ENCODE measurements at regions not wholly inside any gene's neighbourhood (a gene's known extent, or its start where the extent isn't known, plus 50 kb on each side); places are given as distances from the start of the nearest gene placed in this dataset.

GRCh38 chr10:118467200-118467599, 125.1 kb upstream of the FAM204A start:
- no peak for DNase-seq
- H3K27me3 ChIP-seq (ENCODE audit: control insufficient read depth in 3 of 3, insufficient read depth in 3 of 3, low read length in 3 of 3): peaks cover 0 to 30% (median 11%) of the 10 kb centered on the region in 3 donors
- 9 to 50% (median 28%) methylated on average over 6 of the region's 6 CpGs for WGBS, 3 donors
- no peaks in the 10 kb centered on the region for H3K9me3 ChIP-seq (ENCODE audit: control insufficient read depth in 2 of 2, insufficient read depth in 1 of 2, low read depth in 1 of 2, low read length in 1 of 2)
- H3K4me1 ChIP-seq (ENCODE audit: control insufficient read depth in 3 of 3, insufficient read depth in 2 of 3, low read depth in 1 of 3, low read length in 2 of 3): no peaks in the 10 kb centered on the region
- FAIRE-seq: no peak
- H3K36me3 ChIP-seq (ENCODE audit: control insufficient read depth in 3 of 3, insufficient read depth in 2 of 3, low read depth in 1 of 3, low read length in 3 of 3): no peaks in the 10 kb centered on the region
- no peak overlapping the region for H3K27ac ChIP-seq (ENCODE audit: low read depth in 1 of 3, low read length in 2 of 3)
- no peak overlapping the region for H3K4me3 ChIP-seq (ENCODE audit: low read depth in 1 of 3, low read length in 3 of 3)

GRCh38 chr10:118465300-118465874, 123.3 kb upstream of the FAM204A start:
- FAIRE-seq: no peak
- no peak overlapping the region for H3K4me3 ChIP-seq (ENCODE audit: low read depth in 1 of 3, low read length in 3 of 3)
- 82 to 92% (median 85%) methylated on average over 3 of the region's 3 CpGs for WGBS, 3 donors

GRCh38 chr10:118463740-118464139, 121.6 kb upstream of the FAM204A start:
- H3K27me3 ChIP-seq (ENCODE audit: control insufficient read depth in 3 of 3, insufficient read depth in 3 of 3, low read length in 3 of 3): peaks cover 0 to 30% (median 10%) of the 10 kb centered on the region in 3 donors
- H3K27ac ChIP-seq (ENCODE audit: low read depth in 1 of 3, low read length in 2 of 3): no peak overlapping the region
- no peak overlapping the region for H3K4me3 ChIP-seq (ENCODE audit: low read depth in 1 of 3, low read length in 3 of 3)
- WGBS, 3 donors: 69 to 83% (median 71%) methylated on average over 1 of the region's 1 CpG
- FAIRE-seq (no peak), DNase-seq (no peak)
- no peaks in the 10 kb centered on the region for H3K9me3 ChIP-seq (ENCODE audit: control insufficient read depth in 2 of 2, insufficient read depth in 1 of 2, low read depth in 1 of 2, low read length in 1 of 2)
- H3K36me3 ChIP-seq (ENCODE audit: control insufficient read depth in 3 of 3, insufficient read depth in 2 of 3, low read depth in 1 of 3, low read length in 3 of 3): no peaks in the 10 kb centered on the region
- H3K4me1 ChIP-seq (ENCODE audit: control insufficient read depth in 3 of 3, insufficient read depth in 2 of 3, low read depth in 1 of 3, low read length in 2 of 3): peaks cover 0 to 5% (median 0%) of the 10 kb centered on the region in 3 donors

More at GRCh38 chr10:118465300-118465874, 123.3 kb upstream of the FAM204A start:
- H3K36me3 ChIP-seq (ENCODE audit: control insufficient read depth in 3 of 3, insufficient read depth in 2 of 3, low read depth in 1 of 3, low read length in 3 of 3): no peaks in the 10 kb centered on the region
- no peak overlapping the region for H3K27ac ChIP-seq (ENCODE audit: low read depth in 1 of 3, low read length in 2 of 3)
- no peaks in the 10 kb centered on the region for H3K9me3 ChIP-seq (ENCODE audit: control insufficient read depth in 2 of 2, insufficient read depth in 1 of 2, low read depth in 1 of 2, low read length in 1 of 2)
- H3K4me1 ChIP-seq (ENCODE audit: control insufficient read depth in 3 of 3, insufficient read depth in 2 of 3, low read depth in 1 of 3, low read length in 2 of 3): no peaks in the 10 kb centered on the region
- peaks cover 0 to 32% (median 10%) of the 10 kb centered on the region in 3 donors for H3K27me3 ChIP-seq (ENCODE audit: control insufficient read depth in 3 of 3, insufficient read depth in 3 of 3, low read length in 3 of 3)
- no peak for DNase-seq

- H3K36me3 ChIP-seq (ENCODE audit: control insufficient read depth in 3 of 3, insufficient read depth in 2 of 3, low read depth in 1 of 3, low read length in 3 of 3): no peaks in the 10 kb centered on the region
- no peak overlapping the region for H3K4me3 ChIP-seq (ENCODE audit: low read depth in 1 of 3, low read length in 3 of 3)
- no peaks in the 10 kb centered on the region for H3K9me3 ChIP-seq (ENCODE audit: control insufficient read depth in 2 of 2, insufficient read depth in 1 of 2, low read depth in 1 of 2, low read length in 1 of 2)
- WGBS, 3 donors: 94 to 100% (median 98%) methylated on average over 1 of the region's 1 CpG
- peaks cover 0 to 5% (median 0%) of the 10 kb centered on the region in 3 donors for H3K4me1 ChIP-seq (ENCODE audit: control insufficient read depth in 3 of 3, insufficient read depth in 2 of 3, low read depth in 1 of 3, low read length in 2 of 3)
- no peak for DNase-seq
- no peak for FAIRE-seq
- no peak overlapping the region for H3K27ac ChIP-seq (ENCODE audit: low read depth in 1 of 3, low read length in 2 of 3)
- H3K27me3 ChIP-seq (ENCODE audit: control insufficient read depth in 3 of 3, insufficient read depth in 3 of 3, low read length in 3 of 3): peaks cover 0 to 21% (median 10%) of the 10 kb centered on the region in 3 donors
Observed at GRCh38 chr10:118462401-118462800, 120.3 kb upstream of the FAM204A start.

DNA sequence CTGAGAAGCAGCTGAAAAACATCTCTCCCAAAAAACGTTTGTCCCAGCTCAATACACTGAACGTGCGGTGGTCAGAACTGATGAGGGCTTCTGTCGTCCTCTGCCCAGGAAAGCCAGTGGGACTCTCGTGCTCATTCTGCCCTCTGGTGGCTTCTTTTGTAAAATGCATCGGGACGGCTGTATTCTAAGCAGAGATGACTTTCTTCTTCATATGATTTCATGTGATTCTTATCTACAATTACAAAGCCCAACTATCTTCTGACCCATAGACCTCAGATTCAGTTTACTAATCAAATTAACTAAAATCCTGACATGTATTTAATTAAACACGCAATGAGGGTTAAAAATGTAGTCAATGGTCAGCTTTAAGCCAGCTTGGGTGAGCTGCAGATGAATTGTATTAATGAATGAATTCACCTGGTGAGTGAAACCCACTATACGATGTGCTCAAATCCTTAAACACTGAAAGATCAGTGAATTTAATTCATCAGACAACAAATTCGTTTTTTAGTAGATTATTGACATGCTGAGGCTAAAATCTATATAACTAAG, 117.6 kb upstream of the FAM204A start:
- H3K27ac ChIP-seq (ENCODE audit: low read depth in 1 of 3, low read length in 2 of 3): no peak overlapping the region
- H3K4me1 ChIP-seq (ENCODE audit: control insufficient read depth in 3 of 3, insufficient read depth in 2 of 3, low read depth in 1 of 3, low read length in 2 of 3): peaks cover 0 to 5% (median 0%) of the 10 kb centered on the region in 3 donors

DNA sequence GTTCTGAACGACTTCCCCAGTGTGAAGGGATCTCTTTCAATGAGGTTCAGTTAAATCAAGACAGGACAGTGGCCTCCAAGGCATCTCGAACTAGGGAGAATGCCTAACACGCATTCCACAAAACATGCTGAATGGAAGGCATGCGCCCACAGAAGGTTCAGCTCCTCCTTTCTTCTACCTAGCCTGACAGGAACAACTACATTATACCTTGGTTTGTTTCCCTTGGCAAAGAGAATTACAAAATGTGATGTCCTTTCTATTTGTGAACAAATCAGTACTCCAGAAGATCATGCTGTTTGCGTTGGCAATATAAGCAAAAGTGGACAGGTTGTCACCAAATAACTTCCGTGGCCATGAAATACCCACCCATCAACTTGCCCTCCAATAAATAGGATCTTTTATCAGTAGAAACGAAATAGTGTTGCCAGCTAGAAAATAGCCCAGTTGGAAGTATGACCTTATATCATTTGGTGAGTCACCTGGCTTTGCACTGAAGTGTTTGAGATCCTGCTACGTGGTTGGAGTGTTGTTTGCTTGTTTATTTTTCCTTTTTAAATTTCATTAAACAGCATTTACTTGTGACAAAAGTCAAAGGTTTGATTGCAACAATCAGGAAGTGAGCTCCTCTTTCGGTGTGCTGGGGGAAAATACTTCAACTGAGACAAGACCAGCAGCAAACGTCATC, 117.0 kb upstream of the FAM204A start:
- Histone ChIP-seq H3K27me3 (ENCODE audit: control insufficient read depth in 3 of 3, insufficient read depth in 3 of 3, low read length in 3 of 3) (peaks cover 0 to 10% (median 6%) of the 10 kb centered on the region in 3 donors), H3K4me1 (ENCODE audit: control insufficient read depth in 3 of 3, insufficient read depth in 2 of 3, low read depth in 1 of 3, low read length in 2 of 3) (peaks cover 0 to 5% (median 0%) of the 10 kb centered on the region in 3 donors), H3K9me3 (ENCODE audit: control insufficient read depth in 2 of 2, insufficient read depth in 1 of 2, low read depth in 1 of 2, low read length in 1 of 2) (no peaks in the 10 kb centered on the region), H3K36me3 (ENCODE audit: control insufficient read depth in 3 of 3, insufficient read depth in 2 of 3, low read depth in 1 of 3, low read length in 3 of 3) (no peaks in the 10 kb centered on the region), H3K4me3 (ENCODE audit: low read depth in 1 of 3, low read length in 3 of 3) (peak overlapping the region in 1 of 3 donors; percentile 4), H3K27ac (ENCODE audit: low read depth in 1 of 3, low read length in 2 of 3) (no peak overlapping the region)
- no peak for FAIRE-seq
- no peak for DNase-seq
- 26 to 47% (median 30%) methylated on average over 10 of the region's 10 CpGs for WGBS, 3 donors

More for the DNA sequence above, 117.6 kb upstream of the FAM204A start:
- H3K27me3 ChIP-seq (ENCODE audit: control insufficient read depth in 3 of 3, insufficient read depth in 3 of 3, low read length in 3 of 3): peaks cover 0 to 10% (median 6%) of the 10 kb centered on the region in 3 donors
- no peak for FAIRE-seq
- no peaks in the 10 kb centered on the region for H3K36me3 ChIP-seq (ENCODE audit: control insufficient read depth in 3 of 3, insufficient read depth in 2 of 3, low read depth in 1 of 3, low read length in 3 of 3)
- DNase-seq: peak; percentile 67 to 70
- H3K4me3 ChIP-seq (ENCODE audit: low read depth in 1 of 3, low read length in 3 of 3): peak overlapping the region in 1 of 3 donors; percentile 4
- WGBS, 3 donors: 1% methylated on average over 10 of the region's 10 CpGs
- H3K9me3 ChIP-seq (ENCODE audit: control insufficient read depth in 2 of 2, insufficient read depth in 1 of 2, low read depth in 1 of 2, low read length in 1 of 2): no peaks in the 10 kb centered on the region

GRCh38 chr10:118457824-118458428, 115.8 kb upstream of the FAM204A start:
- H3K27ac ChIP-seq (ENCODE audit: low read depth in 1 of 3, low read length in 2 of 3): no peak overlapping the region
- H3K36me3 ChIP-seq (ENCODE audit: control insufficient read depth in 3 of 3, insufficient read depth in 2 of 3, low read depth in 1 of 3, low read length in 3 of 3): no peaks in the 10 kb centered on the region
- FAIRE-seq: no peak
- DNase-seq: peak; percentile 51 to 52
- no peaks in the 10 kb centered on the region for H3K9me3 ChIP-seq (ENCODE audit: control insufficient read depth in 2 of 2, insufficient read depth in 1 of 2, low read depth in 1 of 2, low read length in 1 of 2)
- peaks cover 0 to 5% (median 0%) of the 10 kb centered on the region in 3 donors for H3K4me1 ChIP-seq (ENCODE audit: control insufficient read depth in 3 of 3, insufficient read depth in 2 of 3, low read depth in 1 of 3, low read length in 2 of 3)
- H3K27me3 ChIP-seq (ENCODE audit: control insufficient read depth in 3 of 3, insufficient read depth in 3 of 3, low read length in 3 of 3): peaks cover 0 to 3% (median under 1%) of the 10 kb centered on the region in 3 donors
- H3K4me3 ChIP-seq (ENCODE audit: low read depth in 1 of 3, low read length in 3 of 3): no peak overlapping the region

- H3K4me1 ChIP-seq (ENCODE audit: control insufficient read depth in 3 of 3, insufficient read depth in 2 of 3, low read depth in 1 of 3, low read length in 2 of 3): peaks cover 0 to 5% (median 0%) of the 10 kb centered on the region in 3 donors
- H3K9me3 ChIP-seq (ENCODE audit: control insufficient read depth in 2 of 2, insufficient read depth in 1 of 2, low read depth in 1 of 2, low read length in 1 of 2): no peaks in the 10 kb centered on the region
- WGBS, 3 donors: 65 to 74% (median 71%) methylated on average over 6 of the region's 6 CpGs
- FAIRE-seq (no peak), DNase-seq (no peak)
- no peak overlapping the region for H3K4me3 ChIP-seq (ENCODE audit: low read depth in 1 of 3, low read length in 3 of 3)
- H3K27me3 ChIP-seq (ENCODE audit: control insufficient read depth in 3 of 3, insufficient read depth in 3 of 3, low read length in 3 of 3): peaks cover 0 to 2% (median 0%) of the 10 kb centered on the region in 3 donors
- H3K36me3 ChIP-seq (ENCODE audit: control insufficient read depth in 3 of 3, insufficient read depth in 2 of 3, low read depth in 1 of 3, low read length in 3 of 3): no peaks in the 10 kb centered on the region
- H3K27ac ChIP-seq (ENCODE audit: low read depth in 1 of 3, low read length in 2 of 3): no peak overlapping the region
Observed at GRCh38 chr10:118455181-118455695, 113.1 kb upstream of the FAM204A start.
